ENCODE measurements at regions not wholly inside any gene's neighbourhood (a gene's known extent, or its start where the extent isn't known, plus 50 kb on each side); places are given as distances from the start of the nearest gene placed in this dataset.

- TF ChIP-seq TAF1 (IDR thresholded peaks at IDR 0.05; ENCODE audit: borderline replicate concordance, low read depth, low read length) = no peak
- no peak for TF ChIP-seq POLR2A (IDR thresholded peaks at IDR 0.05; ENCODE audit: low read depth, low read length)
- TF ChIP-seq POLR2AphosphoS5 (IDR thresholded peaks at IDR 0.05; ENCODE audit: low read depth, low read length) = no peak
Observed at GRCh38 chr1:220999872-221000863, 120.9 kb downstream of the HLX start.
